ENCODE measurements at regions not wholly inside any gene's neighbourhood (a gene's known extent, or its start where the extent isn't known, plus 50 kb on each side); places are given as distances from the start of the nearest gene placed in this dataset.

- Histone ChIP-seq H3K36me3 (no peaks in the 10 kb centered on the region), H3K9ac (ENCODE audit: low read depth in 2 of 2, low read length in 2 of 2) (no peak overlapping the region), H3K4me1 (no peaks in the 10 kb centered on the region), H3K4me3 (no peak overlapping the region), H3K9me3 (no peaks in the 10 kb centered on the region), H3K27me3 (no peaks in the 10 kb centered on the region), H3K27ac (no peak overlapping the region)
- TF ChIP-seq CTCF (IDR thresholded peaks at IDR 0.05): no peak
- intact Hi-C loops (cut with DNase I): no loop called here
- DNase-seq: no peak
These were observed 464.7 kb upstream of the RORB start for GRCh38 chr9:74032421-74032820.

- H3K9me3 ChIP-seq: no peaks in the 10 kb centered on the region
- no peaks in the 10 kb centered on the region for H3K36me3 ChIP-seq
- no peaks in the 10 kb centered on the region for H3K27me3 ChIP-seq
- H3K4me1 ChIP-seq: no peaks in the 10 kb centered on the region
- no peak for DNase-seq
- H3K27ac ChIP-seq: no peak overlapping the region
- TF ChIP-seq CTCF (IDR thresholded peaks at IDR 0.05): no peak
- H3K9ac ChIP-seq (ENCODE audit: low read depth in 2 of 2, low read length in 2 of 2): no peak overlapping the region
- H3K4me3 ChIP-seq: no peak overlapping the region
- intact Hi-C loops (cut with DNase I): no loop called here
These were observed 461.3 kb upstream of the RORB start for GRCh38 chr9:74035786-74036185.

GRCh38 chr9:74036549-74037231 lies 460.4 kb upstream of the RORB start:
- no peak overlapping the region for H3K27ac ChIP-seq
- intact Hi-C loops (cut with DNase I): no loop called here
- H3K9ac ChIP-seq (ENCODE audit: low read depth in 2 of 2, low read length in 2 of 2): no peak overlapping the region
- H3K36me3 ChIP-seq: no peaks in the 10 kb centered on the region
- TF ChIP-seq CTCF (IDR thresholded peaks at IDR 0.05): no peak
- no peaks in the 10 kb centered on the region for H3K27me3 ChIP-seq
- no peak overlapping the region for H3K4me3 ChIP-seq
- no peaks in the 10 kb centered on the region for H3K4me1 ChIP-seq
- no peak for DNase-seq
- H3K9me3 ChIP-seq: no peaks in the 10 kb centered on the region

GRCh38 chr9:74037274-74037673 lies 459.9 kb upstream of the RORB start:
- no peak for DNase-seq
- Histone ChIP-seq H3K4me1 (no peaks in the 10 kb centered on the region), H3K27ac (no peak overlapping the region), H3K36me3 (no peaks in the 10 kb centered on the region), H3K27me3 (no peaks in the 10 kb centered on the region), H3K9ac (ENCODE audit: low read depth in 2 of 2, low read length in 2 of 2) (no peak overlapping the region), H3K4me3 (no peak overlapping the region), H3K9me3 (no peaks in the 10 kb centered on the region)
- intact Hi-C loops (cut with DNase I): no loop called here
- TF ChIP-seq CTCF (IDR thresholded peaks at IDR 0.05): no peak

GRCh38 chr9:74041588-74041987 lies 455.5 kb upstream of the RORB start:
- Histone ChIP-seq H3K27ac (no peak overlapping the region), H3K9ac (ENCODE audit: low read depth in 2 of 2, low read length in 2 of 2) (no peak overlapping the region), H3K9me3 (no peaks in the 10 kb centered on the region), H3K4me3 (no peak overlapping the region), H3K36me3 (no peaks in the 10 kb centered on the region), H3K27me3 (no peaks in the 10 kb centered on the region), H3K4me1 (no peaks in the 10 kb centered on the region)
- no peak for TF ChIP-seq CTCF (IDR thresholded peaks at IDR 0.05)
- intact Hi-C loops (cut with DNase I): no loop called here
- DNase-seq: no peak

All from colonic mucosa (tissue), 4 donors.